HUES64 (cell line): ENCODE measurements at regions not wholly inside any gene's neighbourhood (a gene's known extent, or its start where the extent isn't known, plus 50 kb on each side); places are given as distances from the start of the nearest gene placed in this dataset.

Source experiments
- H3K27ac ChIP-seq: 2 replicates; pipeline ENCODE4 v1.7.0; 2013; ENCODE audit warnings: low read depth, low read length, inconsistent platforms
- H3K27me3 ChIP-seq: 2 replicates; pipeline ENCODE4 v1.6.1; 2013; ENCODE audit warnings: mild to moderate bottlenecking, low read length; ENCODE audit not compliant: insufficient read depth
- H3K36me3 ChIP-seq: 2 replicates; pipeline ENCODE4 v1.6.1; 2013; ENCODE audit warnings: mild to moderate bottlenecking, low read length; ENCODE audit not compliant: insufficient read depth
- H3K4me1 ChIP-seq: 2 replicates; pipeline ENCODE4 v1.6.1; 2013; ENCODE audit warnings: mild to moderate bottlenecking, low read length, moderate library complexity; ENCODE audit not compliant: insufficient read depth
- H3K4me3 ChIP-seq: 2 replicates; pipeline ENCODE4 v1.5.1; 2013; ENCODE audit warnings: mild to moderate bottlenecking, low read length, moderate library complexity
- H3K9ac ChIP-seq: 2 replicates; pipeline ENCODE4 v1.6.1; 2013; ENCODE audit warnings: mild to moderate bottlenecking, low read depth, low read length
- H3K9me3 ChIP-seq: 2 replicates; pipeline ENCODE4 v1.6.1; 2013; ENCODE audit warnings: low read depth, low read length; ENCODE audit not compliant: insufficient read depth
- WGBS: fragments of 150-250, 120-280 bp; methylation state at CpG from one replicate; pipeline ENCODE4 v1.1.7; 2013; ENCODE audit warnings: missing lambda C conversion rate; 5-methylcytosine and 5-hydroxymethylcytosine counted together

DNA sequence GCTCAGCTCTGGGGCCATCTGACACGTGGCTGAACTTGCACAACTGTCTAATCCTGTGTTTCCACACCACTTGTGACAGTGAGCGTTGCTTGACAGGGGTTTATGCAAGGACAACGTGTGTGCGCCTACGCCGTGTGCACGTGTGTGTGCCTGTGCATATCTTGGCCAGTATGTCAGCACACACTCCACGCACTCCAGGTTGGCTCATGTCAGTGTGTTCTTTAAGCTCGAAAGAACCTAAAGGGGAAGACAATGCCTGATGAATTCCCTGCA, 85.6 kb upstream of the SALL3 start:
- H3K27ac ChIP-seq = no peak overlapping the region
- H3K27me3 ChIP-seq = no peaks in the 10 kb centered on the region
- H3K4me3 ChIP-seq = no peak overlapping the region
- no peaks in the 10 kb centered on the region for H3K4me1 ChIP-seq
- peaks cover 20% of the 10 kb centered on the region for H3K9me3 ChIP-seq
- H3K36me3 ChIP-seq = no peaks in the 10 kb centered on the region
- WGBS = 94% methylated on average over 9 of the region's 9 CpGs
- H3K9ac ChIP-seq = no peak overlapping the region

DNA sequence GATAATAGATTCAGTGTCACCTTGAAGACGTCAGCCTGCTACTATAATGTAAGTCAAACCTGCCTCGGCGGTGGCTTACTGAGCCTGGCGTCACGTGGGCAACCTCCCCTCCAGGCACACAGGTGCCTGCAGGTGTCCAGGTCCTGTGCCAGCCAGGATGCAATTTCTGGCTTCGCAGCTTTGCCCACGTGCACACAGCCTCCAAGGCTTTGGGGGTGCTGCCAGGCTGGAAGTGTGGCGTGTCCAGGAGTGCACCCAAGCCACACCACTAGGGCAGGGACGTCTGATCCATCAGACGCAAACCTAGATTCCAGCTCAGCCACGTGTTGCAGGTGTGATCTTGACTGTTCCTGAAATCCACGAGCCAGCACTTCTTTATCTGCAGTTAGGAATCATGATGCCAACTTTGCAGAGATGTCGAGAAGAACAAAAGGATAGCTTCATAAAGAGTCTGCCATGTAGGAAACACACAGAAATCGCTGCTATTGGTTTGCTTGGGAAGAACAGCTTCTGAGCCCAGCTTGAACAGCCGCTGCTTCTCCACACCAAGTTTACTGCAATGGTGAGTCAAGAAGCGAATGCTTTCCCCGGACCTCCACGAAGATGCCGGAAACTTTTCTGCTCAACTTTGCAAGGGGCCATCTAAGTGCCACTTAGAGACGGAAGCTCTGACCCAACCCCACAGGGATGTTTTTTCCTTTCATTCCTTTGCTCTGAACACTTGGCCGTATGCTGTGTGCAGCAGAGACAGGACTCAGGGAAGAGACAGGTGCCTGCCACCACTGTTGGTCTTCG, 84.2 kb upstream of the SALL3 start:
- no peaks in the 10 kb centered on the region for H3K36me3 ChIP-seq
- H3K27me3 ChIP-seq = no peaks in the 10 kb centered on the region
- no peak overlapping the region for H3K9ac ChIP-seq
- no peaks in the 10 kb centered on the region for H3K4me1 ChIP-seq
- 94% methylated on average over 22 of the region's 22 CpGs for WGBS
- H3K27ac ChIP-seq = no peak overlapping the region
- no peak overlapping the region for H3K4me3 ChIP-seq
- H3K9me3 ChIP-seq = peaks cover 8% of the 10 kb centered on the region; the same call in 1 of the 2 replicates

DNA sequence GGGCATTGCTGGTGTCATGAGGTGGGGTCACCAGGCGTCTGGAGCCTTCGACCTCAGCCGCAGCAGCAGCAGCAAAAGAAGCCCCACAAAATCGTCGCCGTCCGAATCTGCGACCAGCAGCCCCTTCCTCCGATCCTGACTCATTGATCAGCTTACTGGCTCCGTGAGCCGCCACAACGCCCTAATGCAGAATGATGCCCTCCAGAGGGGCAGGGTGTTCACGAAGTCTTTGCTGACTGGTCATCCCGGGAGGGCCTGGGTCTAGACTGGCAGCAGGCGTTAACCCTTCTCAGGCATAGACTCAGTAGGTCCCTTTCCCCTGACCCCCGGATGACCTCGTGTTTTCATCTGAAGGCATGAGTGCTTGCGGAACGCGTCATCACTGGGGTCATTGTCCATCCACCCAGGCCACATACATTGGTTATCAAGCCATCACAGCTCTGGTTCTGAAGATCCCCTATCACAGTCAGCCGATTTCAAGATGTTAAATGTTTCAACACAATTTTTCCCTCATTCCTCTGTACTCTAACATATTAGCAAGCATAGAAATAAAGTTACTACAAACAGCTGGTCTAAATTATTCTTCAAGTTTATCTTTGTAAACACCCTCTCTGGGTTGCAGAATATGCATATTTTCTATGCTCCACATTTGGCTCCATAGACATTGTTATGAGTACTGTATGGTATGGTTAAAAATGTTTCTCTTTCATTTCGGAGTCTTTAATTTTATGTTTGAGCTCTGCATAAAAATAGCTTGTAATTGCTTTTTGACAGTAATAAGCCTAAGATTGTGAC, 83.3 kb upstream of the SALL3 start:
- Histone ChIP-seq H3K36me3 (no peaks in the 10 kb centered on the region), H3K27me3 (no peaks in the 10 kb centered on the region), H3K4me1 (no peaks in the 10 kb centered on the region), H3K27ac (no peak overlapping the region), H3K4me3 (no peak overlapping the region), H3K9me3 (0 out of 2 replicates have a peak, but pooled peaks cover 3% of the 10 kb centered on the region), H3K9ac (no peak overlapping the region)
- 94% methylated on average over 22 of the region's 22 CpGs for WGBS

DNA sequence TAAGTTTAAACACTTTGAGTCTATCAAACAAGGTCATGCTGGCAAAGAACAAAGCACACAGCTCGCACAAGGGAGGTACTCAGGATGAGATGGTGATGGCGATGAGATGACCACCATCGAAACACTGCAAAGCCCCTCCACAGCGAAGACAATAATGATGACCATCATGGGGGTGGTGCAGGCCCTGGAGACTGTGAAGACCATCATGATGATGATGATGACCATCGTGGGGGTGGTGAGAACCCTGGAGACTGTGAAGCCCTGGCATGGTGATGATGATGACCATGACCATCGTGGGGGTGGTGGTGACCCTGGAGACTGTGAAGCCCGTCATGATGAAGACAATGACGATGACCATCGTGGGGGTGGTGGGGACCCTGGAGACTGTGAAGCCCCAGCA, 81.6 kb upstream of the SALL3 start:
- no peaks in the 10 kb centered on the region for H3K36me3 ChIP-seq
- H3K27ac ChIP-seq = no peak overlapping the region
- no peak overlapping the region for H3K4me3 ChIP-seq
- no peaks in the 10 kb centered on the region for H3K9me3 ChIP-seq
- no peaks in the 10 kb centered on the region; the same call in 1 of the 2 replicates for H3K27me3 ChIP-seq
- 95% methylated on average over 9 of the region's 9 CpGs for WGBS
- H3K9ac ChIP-seq = no peak overlapping the region
- H3K4me1 ChIP-seq = no peaks in the 10 kb centered on the region

DNA sequence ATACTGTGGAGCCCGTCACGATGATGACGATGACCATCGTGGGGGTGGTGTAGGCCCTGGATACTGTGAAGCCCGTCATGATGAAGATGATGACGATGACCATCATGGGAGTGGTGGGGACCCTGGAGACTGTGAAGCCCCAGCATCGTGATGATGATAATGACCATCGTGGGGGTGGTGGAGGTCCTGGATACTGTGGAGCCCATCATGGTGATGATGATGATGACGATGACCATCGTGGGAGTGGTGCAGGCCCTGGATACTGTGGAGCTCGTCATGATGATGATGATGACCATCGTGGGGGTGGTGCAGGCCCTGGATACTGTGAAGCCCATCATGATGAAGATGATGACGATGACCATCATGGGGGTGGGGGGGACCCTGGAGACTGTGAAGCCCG, 81.0 kb upstream of the SALL3 start:
- Histone ChIP-seq H3K9ac (no peak overlapping the region), H3K36me3 (no peaks in the 10 kb centered on the region), H3K4me1 (peaks cover 6% of the 10 kb centered on the region; the same call in 1 of the 2 replicates), H3K27me3 (no peaks in the 10 kb centered on the region; the same call in 1 of the 2 replicates), H3K9me3 (no peaks in the 10 kb centered on the region), H3K4me3 (no peak overlapping the region), H3K27ac (no peak overlapping the region)
- WGBS = 95% methylated on average over 14 of the region's 14 CpGs

DNA sequence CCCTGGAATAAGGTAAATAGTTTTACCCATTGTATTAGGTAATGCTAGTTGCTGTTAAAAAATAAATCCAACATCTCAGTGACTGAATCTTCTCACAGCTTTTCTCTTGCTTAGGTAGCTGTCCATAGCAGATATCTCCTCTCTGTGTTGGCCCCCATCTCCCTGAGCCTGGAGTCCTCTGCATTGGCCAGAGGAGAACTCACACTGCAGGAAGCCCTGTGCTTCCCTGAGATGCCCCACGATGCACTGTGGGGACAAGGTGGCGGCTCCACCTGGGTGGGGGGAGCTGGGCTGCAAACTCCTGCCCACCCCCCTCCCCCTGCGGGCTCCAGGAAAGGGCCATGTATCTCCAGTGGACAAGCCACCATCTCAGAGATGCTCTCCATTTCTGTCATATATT, 80.4 kb upstream of the SALL3 start:
- peaks cover 9% of the 10 kb centered on the region; the same call in 1 of the 2 replicates for H3K4me1 ChIP-seq
- H3K4me3 ChIP-seq = no peak overlapping the region
- H3K36me3 ChIP-seq = no peaks in the 10 kb centered on the region
- no peak overlapping the region for H3K9ac ChIP-seq
- no peaks in the 10 kb centered on the region; the same call in 1 of the 2 replicates for H3K27me3 ChIP-seq
- H3K9me3 ChIP-seq = no peaks in the 10 kb centered on the region
- no peak overlapping the region for H3K27ac ChIP-seq
- 79% methylated on average over 2 of the region's 3 CpGs for WGBS

DNA sequence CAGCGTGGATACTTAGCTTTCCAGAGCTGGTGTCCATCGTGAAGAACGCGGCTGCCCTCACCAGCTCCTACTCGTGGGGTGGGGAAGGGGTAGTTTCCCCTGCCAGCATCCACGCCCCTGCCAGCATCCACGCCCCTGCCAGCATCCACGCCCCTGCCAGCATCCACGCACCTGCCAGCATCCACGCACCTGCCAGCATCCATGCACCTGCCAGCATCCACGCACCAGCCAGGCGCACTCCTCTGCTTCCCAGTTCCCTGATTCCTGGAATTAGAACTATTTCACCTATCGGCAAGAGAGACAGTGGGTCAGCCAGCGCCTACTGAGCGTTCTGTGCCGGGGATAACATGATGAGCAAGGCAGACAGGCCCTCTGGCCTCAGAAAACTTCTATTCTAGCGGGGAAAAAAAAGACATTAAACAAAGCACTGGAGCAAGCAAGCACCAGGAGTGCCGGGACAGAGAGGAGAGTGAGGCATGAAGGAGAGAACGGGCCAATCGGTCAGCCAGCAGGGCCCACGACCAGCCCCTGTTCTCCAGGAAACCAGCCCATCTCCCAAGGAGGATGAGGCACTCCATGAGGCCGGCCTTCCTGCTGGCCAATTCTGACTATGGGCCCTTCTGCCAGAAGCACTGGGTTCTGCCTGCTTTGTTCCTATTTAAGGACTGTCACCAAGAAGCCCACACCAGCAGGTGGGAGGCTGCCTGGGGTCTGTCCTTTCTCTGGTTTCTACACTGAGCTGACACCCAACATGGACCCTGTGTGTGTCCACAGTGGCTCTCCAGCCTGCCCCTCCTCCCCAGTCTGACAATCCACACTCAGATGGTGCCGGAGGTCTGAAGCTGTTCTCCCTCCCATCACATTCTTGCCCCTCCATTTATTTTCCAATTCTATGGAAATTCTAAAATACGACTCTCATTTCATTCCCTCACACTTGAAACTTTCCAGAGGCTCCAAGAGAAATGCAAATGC, 78.4 kb upstream of the SALL3 start:
- H3K27ac ChIP-seq = no peak overlapping the region
- H3K9me3 ChIP-seq = no peaks in the 10 kb centered on the region
- H3K36me3 ChIP-seq = no peaks in the 10 kb centered on the region
- H3K4me1 ChIP-seq = peaks cover 9% of the 10 kb centered on the region; the same call in 1 of the 2 replicates
- no peaks in the 10 kb centered on the region; the same call in 1 of the 2 replicates for H3K27me3 ChIP-seq
- 92% methylated on average over 24 of the region's 24 CpGs for WGBS
- H3K4me3 ChIP-seq = no peak overlapping the region
- no peak overlapping the region for H3K9ac ChIP-seq

DNA sequence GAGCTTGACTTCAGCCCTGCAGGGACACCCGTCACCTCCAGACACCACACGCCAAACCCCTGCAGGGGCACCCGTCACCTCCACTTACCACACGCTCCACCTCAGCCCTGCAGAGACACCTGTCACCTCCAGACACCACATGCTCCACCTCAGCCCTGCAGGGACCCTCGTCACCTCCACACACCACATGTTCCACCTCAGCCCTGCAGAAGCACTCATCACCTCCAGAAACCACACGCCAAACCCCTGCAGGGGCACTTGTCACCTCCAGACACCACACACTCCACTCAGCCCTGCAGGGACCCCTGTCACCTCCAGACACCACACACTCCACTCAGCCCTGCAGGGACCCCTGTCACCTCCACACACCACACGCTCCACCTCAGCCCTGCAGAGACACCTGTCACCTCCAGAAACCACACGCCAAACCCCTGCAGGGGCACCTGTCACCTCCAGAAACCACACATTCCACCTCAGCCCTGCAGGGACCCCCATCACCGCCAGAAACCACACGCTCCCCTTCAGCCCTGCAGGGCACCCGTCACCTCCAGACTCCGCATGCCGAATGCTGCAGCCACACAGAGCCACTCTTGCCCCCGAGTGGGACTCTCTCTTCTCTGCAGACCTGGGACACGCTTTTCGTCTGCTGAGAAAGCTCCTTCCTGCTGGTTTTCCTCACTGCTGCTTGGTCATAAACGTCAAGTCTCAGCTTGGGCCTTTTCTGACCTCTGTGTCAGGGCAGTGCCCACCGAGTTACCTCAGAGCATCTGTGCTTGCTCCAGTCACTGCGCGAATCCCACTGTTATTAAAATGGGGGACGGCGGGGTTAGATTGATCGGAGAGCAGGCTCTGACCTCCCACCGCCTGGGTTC, 77.5 kb upstream of the SALL3 start:
- no peaks in the 10 kb centered on the region for H3K36me3 ChIP-seq
- H3K9me3 ChIP-seq = no peaks in the 10 kb centered on the region
- H3K9ac ChIP-seq = no peak overlapping the region
- H3K27me3 ChIP-seq = no peaks in the 10 kb centered on the region; the same call in 1 of the 2 replicates
- peaks cover 9% of the 10 kb centered on the region; the same call in 1 of the 2 replicates for H3K4me1 ChIP-seq
- H3K27ac ChIP-seq = no peak overlapping the region
- WGBS = 94% methylated on average over 24 of the region's 24 CpGs
- no peak overlapping the region for H3K4me3 ChIP-seq

DNA sequence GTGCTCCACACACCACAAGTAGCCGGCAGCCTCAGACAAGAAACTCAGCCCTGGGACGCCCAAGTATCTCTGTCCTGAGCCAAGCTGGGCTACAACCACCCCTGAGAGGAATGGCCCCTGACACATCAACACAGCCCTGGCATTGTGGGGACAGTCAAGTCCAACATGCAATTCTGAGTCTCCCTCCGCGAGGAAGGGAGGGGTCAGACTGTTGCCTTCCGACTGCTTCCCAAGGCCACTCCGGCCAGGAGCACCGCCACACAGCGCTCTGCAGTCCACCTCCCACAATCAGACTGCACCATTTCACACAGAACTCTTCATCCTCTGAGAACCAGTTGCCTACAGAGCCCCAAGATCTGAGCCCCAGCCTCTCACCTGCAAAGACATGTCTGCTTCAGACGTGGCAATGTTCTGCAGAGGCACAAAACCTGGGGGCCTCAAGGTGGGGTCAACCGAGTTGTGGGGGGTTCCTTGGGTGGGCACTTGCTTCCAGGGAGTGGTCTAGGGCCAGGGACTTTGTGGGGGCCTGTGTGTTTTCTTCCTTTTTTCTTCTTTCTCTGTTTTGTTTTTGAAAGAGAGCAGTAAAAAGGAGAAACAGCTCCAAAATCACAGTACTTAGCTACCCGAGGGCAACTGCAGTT, 76.7 kb upstream of the SALL3 start:
- Histone ChIP-seq H3K27ac (no peak overlapping the region), H3K27me3 (no peaks in the 10 kb centered on the region; the same call in 1 of the 2 replicates), H3K4me1 (peaks cover 9% of the 10 kb centered on the region; the same call in 1 of the 2 replicates), H3K4me3 (no peak overlapping the region), H3K9me3 (no peaks in the 10 kb centered on the region), H3K9ac (no peak overlapping the region), H3K36me3 (no peaks in the 10 kb centered on the region)
- 91% methylated on average over 11 of the region's 11 CpGs for WGBS
